CD14-positive monocyte (primary cell): ENCODE measurements at regions not wholly inside any gene's neighbourhood (a gene's known extent, or its start where the extent isn't known, plus 50 kb on each side); places are given as distances from the start of the nearest gene placed in this dataset.

Experiments used
- DNase-seq, 3 donors: peaks; one replicate each; pipeline ENCODE4 v3.0.0-alpha.2; 2011 to 2022
- H2AFZ ChIP-seq: 2 replicates; pipeline ENCODE4 v1.6.0; 2012; ENCODE audit warnings: mild to moderate bottlenecking, low read depth, low read length, inconsistent platforms; ENCODE audit not compliant: insufficient read depth, poor library complexity, severe bottlenecking
- H3K27ac ChIP-seq, 2 donors: 1 replicate in 1 of 2; 2 replicates in 1 of 2; pipeline ENCODE4 v1.5.1; 2012 to 2013; ENCODE audit warnings: low read length in 2 of 2, control low read depth in 1 of 2, inconsistent platforms in 1 of 2, low read depth in 1 of 2, mild to moderate bottlenecking in 1 of 2
- H3K27me3 ChIP-seq, 2 donors: one replicate each; pipeline versions ENCODE4 v1.6.0 to v1.6.1; 2011 to 2013; ENCODE audit warnings: low read length in 2 of 2; ENCODE audit not compliant: control insufficient read depth in 2 of 2, insufficient read depth in 2 of 2
- H3K36me3 ChIP-seq, 2 donors: replicated peaks in 1 of 2; 1 replicate in 1 of 2; 2 replicates in 1 of 2; pipeline versions ENCODE4 v1.5.1 to v1.6.1; 2012 to 2013; ENCODE audit warnings: low read length in 2 of 2, control low read depth in 1 of 2, inconsistent platforms in 1 of 2, mild to moderate bottlenecking in 1 of 2; ENCODE audit not compliant: insufficient read depth in 2 of 2, control insufficient read depth in 1 of 2
- H3K4me1 ChIP-seq, 2 donors: 1 replicate in 1 of 2; 2 replicates in 1 of 2; pipeline versions ENCODE4 v1.5.1 to v1.6.1; 2012 to 2013; ENCODE audit warnings: low read length in 2 of 2, control low read depth in 1 of 2, inconsistent platforms in 1 of 2, mild to moderate bottlenecking in 1 of 2, moderate library complexity in 1 of 2; ENCODE audit not compliant: insufficient read depth in 2 of 2, control insufficient read depth in 1 of 2
- H3K4me2 ChIP-seq: replicated peaks from 2 replicates; pipeline ENCODE3; 2012; ENCODE audit warnings: low read length, moderate library complexity, mild to moderate bottlenecking; ENCODE audit not compliant: poor library complexity, severe bottlenecking; ENCODE audit errors: extremely low read depth
- H3K4me3 ChIP-seq, 3 experiments: fragments of 200-600 bp in 1 of 3; sonication (generic) in 1 of 3; replicated peaks in 1 of 3; 1 replicate in 2 of 3; 2 replicates in 1 of 3; pipeline ENCODE4 v1.5.1; 2011 to 2013; ENCODE audit warnings: low read length in 3 of 3, mild to moderate bottlenecking in 3 of 3, control low read depth in 2 of 3, low read depth in 2 of 3, inconsistent platforms in 1 of 3, moderate library complexity in 1 of 3
- H3K79me2 ChIP-seq: 2 replicates; pipeline ENCODE4 v1.6.0; 2012; ENCODE audit warnings: mild to moderate bottlenecking, control low read depth, inconsistent platforms, low read length, moderate library complexity; ENCODE audit not compliant: insufficient read depth
- H3K9ac ChIP-seq: 2 replicates; pipeline ENCODE4 v1.6.0; 2017; ENCODE audit warnings: low read length, mild to moderate bottlenecking; ENCODE audit not compliant: insufficient read depth, poor library complexity, severe bottlenecking
- H3K9me3 ChIP-seq, 2 donors: replicated peaks in 1 of 2; 1 replicate in 1 of 2; 2 replicates in 1 of 2; pipeline versions ENCODE4 v1.5.1 to v1.6.1; 2012 to 2013; ENCODE audit warnings: low read length in 2 of 2, control low read depth in 1 of 2; ENCODE audit not compliant: control insufficient read depth in 1 of 2, insufficient read depth in 1 of 2
- H4K20me1 ChIP-seq: 2 replicates; pipeline ENCODE4 v1.6.0; 2012; ENCODE audit warnings: mild to moderate bottlenecking, low read length, control low read depth, moderate library complexity; ENCODE audit not compliant: insufficient read depth
- H3K27ac Mint-ChIP-seq, 7 donors: one replicate each; pipeline ENCODE4 v1.8.0; 2020; ENCODE audit warnings: mild to moderate bottlenecking in 7 of 7, mixed read lengths in 7 of 7, moderate library complexity in 6 of 7, inconsistent platforms in 2 of 7
- H3K27me3 Mint-ChIP-seq, 3 donors: one replicate each; pipeline ENCODE4 v1.8.0; 2021 to 2022; ENCODE audit warnings: low read depth in 3 of 3, mild to moderate bottlenecking in 3 of 3, mixed read lengths in 3 of 3, moderate library complexity in 3 of 3, inconsistent platforms in 1 of 3
- H3K36me3 Mint-ChIP-seq, 2 donors: one replicate each; pipeline ENCODE4 v1.8.0; 2020; ENCODE audit warnings: mixed read lengths in 2 of 2, inconsistent platforms in 1 of 2, mild to moderate bottlenecking in 1 of 2
- H3K4me1 Mint-ChIP-seq: one replicate; pipeline ENCODE4 v1.8.0; 2020; ENCODE audit warnings: mild to moderate bottlenecking, mixed read lengths
- H3K4me3 Mint-ChIP-seq, 2 donors: one replicate each; pipeline ENCODE4 v1.8.0; 2020; ENCODE audit warnings: mild to moderate bottlenecking in 2 of 2, mixed read lengths in 2 of 2, moderate library complexity in 1 of 2
- H3K9me3 Mint-ChIP-seq, 7 donors: one replicate each; pipeline ENCODE4 v1.8.0; 2020 to 2022; ENCODE audit warnings: mixed read lengths in 7 of 7, mild to moderate bottlenecking in 6 of 7, moderate library complexity in 6 of 7, inconsistent platforms in 2 of 7
- CTCF ChIP-seq: fragments of 200-600 bp; IDR thresholded peaks from one replicate; pipeline ENCODE4 v1.8.0; 2022; ENCODE audit warnings: antibody characterized with exemption, mild to moderate bottlenecking
- WGBS: methylation state at CpG from one replicate; pipeline ENCODE4 v1.1.5; 2013; ENCODE audit warnings: missing lambda C conversion rate; ENCODE audit not compliant: insufficient coverage; 5-methylcytosine and 5-hydroxymethylcytosine counted together
- intact Hi-C, 2 donors: fragments of 100-400 bp; cut with micrococcal nuclease; formaldehyde crosslinking; loops; one replicate each; pipeline versions ENCODE4 v1.15.0 to v1.15.1; 2023

GRCh38 chr13:58767566-58767965 lies 1136.0 kb downstream of the PCDH17 start:
- no peak for TF ChIP-seq CTCF
- Mint-ChIP-seq H3K36me3 (no peaks in the 10 kb centered on the region), H3K9me3 (peaks cover 0 to 2% (median 0%) of the 10 kb centered on the region in 7 donors), H3K27me3 (no peaks in the 10 kb centered on the region), H3K4me3 (no peak overlapping the region), H3K4me1 (no peaks in the 10 kb centered on the region), H3K27ac (no peak overlapping the region)
- no peak overlapping the region for H3K27ac ChIP-seq
- H2AFZ ChIP-seq: no peak overlapping the region
- no peaks in the 10 kb centered on the region for H3K4me1 ChIP-seq
- WGBS: no CpG with 5 or more reads among the region's 2 CpGs
- no peak for DNase-seq
- no peak overlapping the region for H3K4me3 ChIP-seq
- no peaks in the 10 kb centered on the region for H3K79me2 ChIP-seq
- H4K20me1 ChIP-seq: no peaks in the 10 kb centered on the region
- H3K27me3 ChIP-seq: no peaks in the 10 kb centered on the region
- no peak overlapping the region for H3K4me2 ChIP-seq
- no peaks in the 10 kb centered on the region for H3K36me3 ChIP-seq
- intact Hi-C loops: no loop called here
- no peaks in the 10 kb centered on the region for H3K9me3 ChIP-seq
- no peak overlapping the region for H3K9ac ChIP-seq

DNA sequence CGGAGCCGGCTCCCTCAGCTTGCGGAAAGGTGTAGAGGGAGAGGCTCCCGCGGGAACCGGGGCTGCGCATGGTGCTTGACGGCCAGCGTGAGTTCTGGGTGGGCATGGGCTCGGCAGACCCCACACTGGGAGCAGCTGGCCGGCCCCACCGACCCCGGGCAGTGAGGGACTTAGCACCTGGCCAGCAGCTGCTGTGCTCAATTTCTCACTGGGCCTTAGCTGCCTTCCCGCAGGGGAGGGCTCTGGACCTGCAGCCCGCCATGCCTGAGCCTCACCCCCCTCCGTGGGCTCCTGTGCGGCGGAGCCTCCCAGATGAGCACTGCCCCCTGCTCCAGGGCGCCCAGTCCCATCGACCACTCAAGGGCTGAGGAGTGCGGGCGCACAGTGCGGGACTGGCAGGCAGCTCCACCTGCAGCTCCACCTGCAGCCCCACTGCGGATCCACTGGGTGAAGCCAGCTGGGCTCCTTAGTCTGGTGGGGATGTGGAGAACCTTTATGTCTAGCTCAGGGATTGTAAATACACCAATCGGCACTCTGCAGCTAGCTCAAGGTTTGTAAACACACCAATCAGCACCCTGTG lies 1141.8 kb downstream of the PCDH17 start:
- Mint-ChIP-seq H3K36me3 (no peaks in the 10 kb centered on the region), H3K4me3 (no peak overlapping the region), H3K4me1 (no peaks in the 10 kb centered on the region), H3K27me3 (no peaks in the 10 kb centered on the region), H3K27ac (no peak overlapping the region), H3K9me3 (peaks cover 0 to 10% (median 5%) of the 10 kb centered on the region in 7 donors)
- Histone ChIP-seq H3K27ac (no peak overlapping the region), H3K4me2 (no peak overlapping the region), H3K79me2 (no peaks in the 10 kb centered on the region), H3K4me3 (no peak overlapping the region), H3K9me3 (peaks cover 0 to 8% of the 10 kb centered on the region in 2 donors), H4K20me1 (no peaks in the 10 kb centered on the region), H3K36me3 (no peaks in the 10 kb centered on the region), H3K9ac (no peak overlapping the region), H2AFZ (no peak overlapping the region), H3K4me1 (no peaks in the 10 kb centered on the region), H3K27me3 (no peaks in the 10 kb centered on the region)
- no peak for DNase-seq
- no peak for TF ChIP-seq CTCF
- intact Hi-C loops: no loop called here
- WGBS: 92% methylated on average over 19 of the region's 25 CpGs
